DND-41 (cell line): ENCODE measurements at regions not wholly inside any gene's neighbourhood (a gene's known extent, or its start where the extent isn't known, plus 50 kb on each side); places are given as distances from the start of the nearest gene placed in this dataset.

Experiments
- CTCF ChIP-seq: IDR thresholded peaks from 2 replicates; pipeline ENCODE4 v1.5.1; 2012; ENCODE audit warnings: borderline replicate concordance, low read length, moderate library complexity, mild to moderate bottlenecking; ENCODE audit not compliant: poor library complexity, severe bottlenecking; ENCODE audit errors: extremely low read depth
- EZH2 ChIP-seq: IDR thresholded peaks from 3 replicates; pipeline ENCODE4 v1.6.1; 2012; ENCODE audit warnings: borderline replicate concordance, low read depth, mild to moderate bottlenecking, moderate library complexity, low read length, inconsistent platforms; ENCODE audit not compliant: severe bottlenecking

GRCh38 chr4:187364401-187364800, 631.2 kb upstream of the ZFP42 start:
- TF ChIP-seq CTCF (no peak), EZH2 (no peak)
